ENCODE measurements at regions not wholly inside any gene's neighbourhood (a gene's known extent, or its start where the extent isn't known, plus 50 kb on each side); places are given as distances from the start of the nearest gene placed in this dataset.

- Histone ChIP-seq H3K4me1 (peaks cover 0 to 4% of the 10 kb centered on the region in 2 donors), H3K9me3 (no peaks in the 10 kb centered on the region), H3K27ac (no peak overlapping the region), H3K27me3 (no peaks in the 10 kb centered on the region), H3K4me3 (no peak overlapping the region), H3K36me3 (no peaks in the 10 kb centered on the region)
- TF ChIP-seq CTCF (IDR thresholded peaks at IDR 0.05), result no peak
- TF ChIP-seq POLR2A (IDR thresholded peaks at IDR 0.05), result no peak
- intact Hi-C loops (cut with DNase I; ENCODE audit: low total_unique reads), result no loop called here
- no peak for DNase-seq
These were observed 263.6 kb downstream of the SS18 start for GRCh38 chr18:25826823-25827222.

GRCh38 chr18:25825979-25826776 is 264.2 kb downstream of the SS18 start:
- Histone ChIP-seq H3K27ac (no peak overlapping the region), H3K27me3 (no peaks in the 10 kb centered on the region), H3K36me3 (no peaks in the 10 kb centered on the region), H3K4me3 (no peak overlapping the region), H3K9me3 (no peaks in the 10 kb centered on the region), H3K4me1 (peaks cover 0 to 4% of the 10 kb centered on the region in 2 donors)
- TF ChIP-seq CTCF (IDR thresholded peaks at IDR 0.05) (no peak), POLR2A (IDR thresholded peaks at IDR 0.05) (no peak)
- no peak for DNase-seq
- intact Hi-C loops (cut with DNase I; ENCODE audit: low total_unique reads), result no loop called here

GRCh38 chr18:25825056-25825455 is 265.4 kb downstream of the SS18 start:
- Histone ChIP-seq H3K27ac (no peak overlapping the region), H3K4me1 (peaks cover 0 to 4% of the 10 kb centered on the region in 2 donors), H3K4me3 (no peak overlapping the region), H3K27me3 (no peaks in the 10 kb centered on the region), H3K9me3 (no peaks in the 10 kb centered on the region), H3K36me3 (no peaks in the 10 kb centered on the region)
- TF ChIP-seq POLR2A (IDR thresholded peaks at IDR 0.05), result no peak
- no peak for TF ChIP-seq CTCF (IDR thresholded peaks at IDR 0.05)
- DNase-seq, result no peak
- intact Hi-C loops (cut with DNase I; ENCODE audit: low total_unique reads), result no loop called here

- Histone ChIP-seq H3K9me3 (no peaks in the 10 kb centered on the region), H3K27me3 (no peaks in the 10 kb centered on the region), H3K36me3 (no peaks in the 10 kb centered on the region), H3K27ac (no peak overlapping the region), H3K4me1 (no peaks in the 10 kb centered on the region), H3K4me3 (no peak overlapping the region)
- DNase-seq, result no peak
- TF ChIP-seq CTCF (IDR thresholded peaks at IDR 0.05) (no peak), POLR2A (IDR thresholded peaks at IDR 0.05) (no peak)
- intact Hi-C loops (cut with DNase I; ENCODE audit: low total_unique reads), result no loop called here
These were observed 270.6 kb downstream of the SS18 start for GRCh38 chr18:25819746-25820363.

- H3K27ac ChIP-seq, result no peak overlapping the region
- DNase-seq, result no peak
- H3K4me1 ChIP-seq, result no peaks in the 10 kb centered on the region
- H3K9me3 ChIP-seq, result no peaks in the 10 kb centered on the region
- TF ChIP-seq POLR2A (IDR thresholded peaks at IDR 0.05), result no peak
- no peak for TF ChIP-seq CTCF (IDR thresholded peaks at IDR 0.05)
- H3K27me3 ChIP-seq, result no peaks in the 10 kb centered on the region
- intact Hi-C loops (cut with DNase I; ENCODE audit: low total_unique reads), result no loop called here
- no peak overlapping the region for H3K4me3 ChIP-seq
- no peaks in the 10 kb centered on the region for H3K36me3 ChIP-seq
These were observed 271.9 kb downstream of the SS18 start for GRCh38 chr18:25818505-25818904.

All from uterus (tissue), 3 donors.